HepG2 (cell line): ENCODE measurements at regions not wholly inside any gene's neighbourhood (a gene's known extent, or its start where the extent isn't known, plus 50 kb on each side); places are given as distances from the start of the nearest gene placed in this dataset.

Source experiments
- ATAC-seq: fragments of 200-7000 bp; cut with Tn5 transposase; 3 replicates; pipeline ENCODE4 v1.9.1; 2020; ENCODE audit warnings: mild to moderate bottlenecking, moderate library complexity
- BruUV-seq: library from RNA; stranded (reverse); fragments of 400-500 nt; replicated peaks from 2 replicates; lab custom pipeline; 2021; lab: Mats Ljungman, UMichigan
- CTCF ChIA-PET: fragments of 300-600 bp; formaldehyde crosslinking; extraction: SDS; loops from one replicate; lab custom pipeline; 2021; ENCODE audit warnings: low total read pairs, inconsistent platforms, low intra/inter-chr PET ratio; lab: Yijun Ruan, JAX
- POLR2A ChIA-PET: fragments of 350-600 bp; sonication (Branson Sonifier 250); formaldehyde crosslinking; loops from one replicate; lab custom pipeline; 2020; ENCODE audit warnings: antibody characterized with exemption, inconsistent platforms; lab: Yijun Ruan, JAX
- DNase-seq: peaks from one replicate; pipeline ENCODE4 v3.0.0-alpha.2; 2015; ENCODE audit warnings: low spot score
- FAIRE-seq: peaks from 3 replicates; lab custom pipeline; 2011; peaks lifted over from hg19 to GRCh38; lab: Jason Lieb, UNC
- H2AFZ ChIP-seq: one replicate; pipeline ENCODE4 v1.6.1; 2011; ENCODE audit warnings: low read length, inconsistent platforms
- H3K27ac ChIP-seq: fragments of 300-600 bp; 3 replicates; pipeline ENCODE4 v1.8.0; 2011; ENCODE audit warnings: mixed run types, mild to moderate bottlenecking, mixed read lengths, low read length, inconsistent platforms; ENCODE audit not compliant: insufficient read depth; ENCODE audit errors: extremely low read length
- H3K27me3 ChIP-seq, 2 experiments: fragments of 200-600 bp in 1 of 2; 2 replicates in 1 of 2; 3 replicates in 1 of 2; pipeline versions ENCODE4 v1.6.0 to v1.8.0; 2011; ENCODE audit warnings: low read length in 2 of 2, mild to moderate bottlenecking in 2 of 2, moderate library complexity in 2 of 2, inconsistent platforms in 1 of 2; ENCODE audit not compliant: insufficient read depth in 2 of 2, control insufficient read depth in 1 of 2
- H3K36me3 ChIP-seq, 2 experiments: fragments of 200-600 bp in 1 of 2; replicated peaks in 1 of 2; 2 replicates in 1 of 2; 3 replicates in 1 of 2; pipeline versions ENCODE4 v1.5.1 to v1.8.0; 2011; ENCODE audit warnings: low read length in 2 of 2, inconsistent platforms in 1 of 2; ENCODE audit not compliant: insufficient read depth in 2 of 2, control insufficient read depth in 1 of 2
- H3K4me1 ChIP-seq: 2 replicates; pipeline ENCODE4 v1.5.1; 2012; ENCODE audit warnings: low read length, inconsistent platforms; ENCODE audit not compliant: insufficient read depth
- H3K4me2 ChIP-seq: 2 replicates; pipeline ENCODE4 v1.6.0; 2011; ENCODE audit warnings: low read depth, low read length, inconsistent platforms
- H3K4me3 ChIP-seq, 3 experiments: fragments of 200-600 bp in 1 of 3; sonication (generic), shearing (Covaris generic) in 1 of 3; replicated peaks in 1 of 3; 2 replicates each; pipeline ENCODE4 v1.5.1; 2011 to 2016; ENCODE audit warnings: low read length in 3 of 3, inconsistent platforms in 2 of 3, low read depth in 2 of 3, mild to moderate bottlenecking in 2 of 3, control low read depth in 1 of 3, mixed read lengths in 1 of 3; ENCODE audit not compliant: insufficient read depth in 1 of 3
- H3K79me2 ChIP-seq: one replicate; pipeline ENCODE4 v1.6.1; 2011; ENCODE audit warnings: low read length, inconsistent platforms; ENCODE audit not compliant: insufficient read depth
- H3K9ac ChIP-seq: 2 replicates; pipeline ENCODE4 v1.6.0; 2011; ENCODE audit warnings: mild to moderate bottlenecking, low read depth, low read length, inconsistent platforms; ENCODE audit not compliant: insufficient read depth
- H3K9me3 ChIP-seq: 2 replicates; pipeline ENCODE4 v1.5.1; 2012; ENCODE audit warnings: mild to moderate bottlenecking, low read length
- H4K20me1 ChIP-seq: 2 replicates; pipeline ENCODE4 v1.6.0; 2011; ENCODE audit warnings: inconsistent platforms, mild to moderate bottlenecking, low read length, moderate library complexity; ENCODE audit not compliant: insufficient read depth
- BRCA1 ChIP-seq: sonication (generic); formaldehyde crosslinking; IDR thresholded peaks from 2 replicates; pipeline ENCODE4 v1.4.0; 2020; ENCODE audit warnings: missing genetic modification reagents
- GZF1 ChIP-seq: sonication (generic); formaldehyde crosslinking; IDR thresholded peaks from 2 replicates; pipeline ENCODE4 v1.5.1; 2020; ENCODE audit warnings: mild to moderate bottlenecking, missing genetic modification reagents
- JUN ChIP-seq: sonication (generic); formaldehyde crosslinking; IDR thresholded peaks from 2 replicates; pipeline ENCODE4 v1.4.0; 2020; ENCODE audit warnings: mild to moderate bottlenecking, missing genetic modification reagents
- KDM1A ChIP-seq: IDR thresholded peaks from 2 replicates; pipeline ENCODE4 v1.6.1; 2016; ENCODE audit warnings: missing compliant biosample characterization
- NR2C2 ChIP-seq: sonication (generic); formaldehyde crosslinking; IDR thresholded peaks from 2 replicates; pipeline ENCODE4 v1.4.0; 2020; ENCODE audit warnings: missing genetic modification reagents, mild to moderate bottlenecking, moderate library complexity, borderline replicate concordance
- NR2F2 ChIP-seq: IDR thresholded peaks from 2 replicates; pipeline ENCODE4 v1.6.1; 2012; ENCODE audit warnings: low read depth, inconsistent platforms, borderline replicate concordance
- TFE3 ChIP-seq: IDR thresholded peaks from 2 replicates; pipeline ENCODE4 v1.6.1; 2016
- ZBTB49 ChIP-seq: sonication (generic); formaldehyde crosslinking; IDR thresholded peaks from 2 replicates; pipeline ENCODE4 v1.4.0; 2020; ENCODE audit warnings: missing genetic modification reagents, borderline replicate concordance
- ZBTB7A ChIP-seq: sonication (generic); formaldehyde crosslinking; IDR thresholded peaks from 2 replicates; pipeline ENCODE4 v1.8.0; 2022; ENCODE audit warnings: mild to moderate bottlenecking, missing genetic modification reagents
- ZKSCAN8 ChIP-seq: IDR thresholded peaks from 2 replicates; pipeline ENCODE4 v1.6.1; 2016; ENCODE audit warnings: borderline replicate concordance, missing genetic modification reagents, missing compliant biosample characterization
- ZNF143 ChIP-seq: sonication (generic); formaldehyde crosslinking; IDR thresholded peaks from 2 replicates; pipeline ENCODE4 v1.4.0; 2020; ENCODE audit warnings: missing genetic modification reagents
- ZNF17 ChIP-seq: sonication (generic); formaldehyde crosslinking; IDR thresholded peaks from 2 replicates; pipeline ENCODE4 v1.5.0; 2020; ENCODE audit warnings: mild to moderate bottlenecking, missing genetic modification reagents
- ZNF180 ChIP-seq: sonication (generic); formaldehyde crosslinking; IDR thresholded peaks from 2 replicates; pipeline ENCODE4 v1.4.0; 2020; ENCODE audit warnings: low read depth, missing genetic modification reagents, borderline replicate concordance
- ZNF503 ChIP-seq: sonication (generic); formaldehyde crosslinking; IDR thresholded peaks from 2 replicates; pipeline ENCODE4 v1.4.0; 2020; ENCODE audit warnings: missing genetic modification reagents
- ZNF550 ChIP-seq: sonication (generic); formaldehyde crosslinking; IDR thresholded peaks from 2 replicates; pipeline ENCODE4 v1.4.0; 2020; ENCODE audit warnings: mild to moderate bottlenecking, missing genetic modification reagents, borderline replicate concordance
- ZNF619 ChIP-seq: sonication (generic); formaldehyde crosslinking; IDR thresholded peaks from 2 replicates; pipeline ENCODE4 v1.4.0; 2020; ENCODE audit warnings: mild to moderate bottlenecking, missing genetic modification reagents
- ZNF674 ChIP-seq: sonication (generic); formaldehyde crosslinking; IDR thresholded peaks from 2 replicates; pipeline ENCODE4 v1.5.0; 2020; ENCODE audit warnings: low read depth, mild to moderate bottlenecking, missing genetic modification reagents
- ZNF75D ChIP-seq: sonication (generic); formaldehyde crosslinking; IDR thresholded peaks from 2 replicates; pipeline ENCODE4 v1.8.1; 2023; ENCODE audit warnings: missing genetic modification reagents, mild to moderate bottlenecking, borderline replicate concordance
- WGBS: methylation state at CpG from one replicate; pipeline ENCODE4 v1.1.6; 2017; ENCODE audit warnings: low lambda C conversion rate; 5-methylcytosine and 5-hydroxymethylcytosine counted together
- in situ Hi-C: cut with HindIII; loops from 2 replicates; pipeline ENCODE4 v1.10.0; 2017; ENCODE audit warnings: low pct_unique_long_range_greater_than_20kb; ENCODE audit not compliant: extremely low pct_ligation_motif_present
- intact Hi-C: fragments of 100-400 bp; cut with micrococcal nuclease; formaldehyde crosslinking; loops from one replicate; pipeline ENCODE4 v1.10.0; 2022; ENCODE audit not compliant: unreplicated experiment
- TF ChIP-seq, protein P1 (sequence below): IDR thresholded peaks from 2 replicates; pipeline ENCODE4 v1.6.1; 2012; ENCODE audit warnings: inconsistent platforms

GRCh38 chr1:224041032-224041431 is 72.9 kb upstream of the FBXO28 start:
- Histone ChIP-seq H4K20me1 (no peaks in the 10 kb centered on the region), H3K4me3 (no peak overlapping the region), H3K36me3 (no peaks in the 10 kb centered on the region), H3K79me2 (no peaks in the 10 kb centered on the region), H3K9me3 (no peaks in the 10 kb centered on the region), H3K27ac (no peak overlapping the region), H3K4me2 (no peak overlapping the region), H3K27me3 (0 out of 5 replicates have a peak, but pooled peaks cover 0 to 2% of the 10 kb centered on the region in 2 experiments), H3K4me1 (no peaks in the 10 kb centered on the region), H3K9ac (no peak overlapping the region), H2AFZ (no peak overlapping the region)
- DNase-seq = no peak
- TF ChIP-seq ZNF75D (CRISPR knock-in tag) (no peak), ZNF674 (CRISPR knock-in tag) (no peak), JUN (no peak), ZNF143 (CRISPR knock-in tag) (no peak), ZKSCAN8 (CRISPR knock-in tag) (no peak), GZF1 (no peak), ZBTB49 (CRISPR knock-in tag) (no peak), TFE3 (no peak), ZNF180 (CRISPR knock-in tag) (no peak), ZNF619 (no peak), ZBTB7A (CRISPR knock-in tag) (no peak), KDM1A (CRISPR knock-in tag) (no peak), BRCA1 (CRISPR knock-in tag) (no peak), ZNF17 (CRISPR knock-in tag) (no peak), NR2C2 (CRISPR knock-in tag) (no peak), NR2F2 (no peak), ZNF550 (CRISPR knock-in tag) (no peak), ZNF503 (CRISPR knock-in tag) (no peak)
- TF ChIP-seq, protein P1, sequence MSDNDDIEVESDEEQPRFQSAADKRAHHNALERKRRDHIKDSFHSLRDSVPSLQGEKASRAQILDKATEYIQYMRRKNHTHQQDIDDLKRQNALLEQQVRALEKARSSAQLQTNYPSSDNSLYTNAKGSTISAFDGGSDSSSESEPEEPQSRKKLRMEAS = no peak
- ChIA-PET CTCF (no interaction called here), POLR2A (no interaction called here)
- FAIRE-seq = no peak
- no peak for ATAC-seq
- in situ Hi-C loops = no loop called here
- no TSS peak for BruUV-seq
- intact Hi-C loops = no loop called here
- 0% methylated on average over 3 of the region's 3 CpGs for WGBS
